Neural crest cell (in vitro differentiated cells): ENCODE measurements at regions not wholly inside any gene's neighbourhood (a gene's known extent, or its start where the extent isn't known, plus 50 kb on each side); places are given as distances from the start of the nearest gene placed in this dataset.
"Not testable (repeated sequence)": the region's sequence is repeated elsewhere in the genome, so short reads cannot be mapped to it uniquely, and the experiment has no call there.

Source experiments
- DNase-seq: peaks from one replicate; pipeline ENCODE4 v3.0.0; 2021; ENCODE audit warnings: low read depth, mixed read lengths, low spot score
- H3K27ac Mint-ChIP-seq: one replicate; pipeline ENCODE4 v1.8.0; 2021; ENCODE audit warnings: mild to moderate bottlenecking, mixed read lengths; ENCODE audit not compliant: unreplicated experiment
- H3K27me3 Mint-ChIP-seq: 2 replicates; pipeline ENCODE4 v1.8.0; 2021; ENCODE audit warnings: low read depth, mild to moderate bottlenecking, mixed read lengths
- H3K36me3 Mint-ChIP-seq: 2 replicates; pipeline ENCODE4 v1.8.0; 2021; ENCODE audit warnings: low read depth, mild to moderate bottlenecking, mixed read lengths
- H3K4me1 Mint-ChIP-seq: 2 replicates; pipeline ENCODE4 v1.8.0; 2021; ENCODE audit warnings: mixed read lengths
- H3K4me3 Mint-ChIP-seq: one replicate; pipeline ENCODE4 v1.8.0; 2021; ENCODE audit warnings: mild to moderate bottlenecking, mixed read lengths
- H3K9me3 Mint-ChIP-seq: 2 replicates; pipeline ENCODE4 v1.8.0; 2021; ENCODE audit warnings: mixed read lengths
- TF ChIP-seq, protein P1 (sequence below): fragments of 200-600 bp; sonication (generic); conservative IDR thresholded peaks from 2 replicates; pipeline ENCODE4 v1.5.0; 2021; ENCODE audit warnings: antibody characterized with exemption, mild to moderate bottlenecking

GRCh38 chr14:45650754-45651153 is 397.8 kb upstream of the MIS18BP1 start:
- Mint-ChIP-seq H3K9me3 (no peaks in the 10 kb centered on the region), H3K4me3 (no peak overlapping the region), H3K36me3 (no peaks in the 10 kb centered on the region), H3K4me1 (no peaks in the 10 kb centered on the region), H3K27me3 (no peaks in the 10 kb centered on the region), H3K27ac (no peak overlapping the region)
- no peak for DNase-seq
- TF ChIP-seq, protein P1, sequence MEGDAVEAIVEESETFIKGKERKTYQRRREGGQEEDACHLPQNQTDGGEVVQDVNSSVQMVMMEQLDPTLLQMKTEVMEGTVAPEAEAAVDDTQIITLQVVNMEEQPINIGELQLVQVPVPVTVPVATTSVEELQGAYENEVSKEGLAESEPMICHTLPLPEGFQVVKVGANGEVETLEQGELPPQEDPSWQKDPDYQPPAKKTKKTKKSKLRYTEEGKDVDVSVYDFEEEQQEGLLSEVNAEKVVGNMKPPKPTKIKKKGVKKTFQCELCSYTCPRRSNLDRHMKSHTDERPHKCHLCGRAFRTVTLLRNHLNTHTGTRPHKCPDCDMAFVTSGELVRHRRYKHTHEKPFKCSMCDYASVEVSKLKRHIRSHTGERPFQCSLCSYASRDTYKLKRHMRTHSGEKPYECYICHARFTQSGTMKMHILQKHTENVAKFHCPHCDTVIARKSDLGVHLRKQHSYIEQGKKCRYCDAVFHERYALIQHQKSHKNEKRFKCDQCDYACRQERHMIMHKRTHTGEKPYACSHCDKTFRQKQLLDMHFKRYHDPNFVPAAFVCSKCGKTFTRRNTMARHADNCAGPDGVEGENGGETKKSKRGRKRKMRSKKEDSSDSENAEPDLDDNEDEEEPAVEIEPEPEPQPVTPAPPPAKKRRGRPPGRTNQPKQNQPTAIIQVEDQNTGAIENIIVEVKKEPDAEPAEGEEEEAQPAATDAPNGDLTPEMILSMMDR: no peak

GRCh38 chr14:45649051-45649450 is 396.0 kb upstream of the MIS18BP1 start:
- no peak for DNase-seq
- Mint-ChIP-seq H3K36me3 (no peaks in the 10 kb centered on the region), H3K9me3 (no peaks in the 10 kb centered on the region), H3K27ac (no peak overlapping the region), H3K4me3 (no peak overlapping the region), H3K27me3 (no peaks in the 10 kb centered on the region), H3K4me1 (no peaks in the 10 kb centered on the region)
- TF ChIP-seq, protein P1: no peak

GRCh38 chr14:45641541-45641940 is 388.5 kb upstream of the MIS18BP1 start:
- no peaks in the 10 kb centered on the region for H3K27me3 Mint-ChIP-seq
- DNase-seq: no peak
- H3K9me3 Mint-ChIP-seq: peaks cover 15% of the 10 kb centered on the region
- no peak overlapping the region for H3K4me3 Mint-ChIP-seq
- TF ChIP-seq, protein P1: no peak
- H3K27ac Mint-ChIP-seq: no peak overlapping the region
- H3K4me1 Mint-ChIP-seq: peaks cover 13% of the 10 kb centered on the region
- H3K36me3 Mint-ChIP-seq: peaks cover 3% of the 10 kb centered on the region

- H3K27me3 Mint-ChIP-seq, DNase-seq, H3K4me3 Mint-ChIP-seq, H3K36me3 Mint-ChIP-seq, H3K27ac Mint-ChIP-seq, H3K4me1 Mint-ChIP-seq: not testable (repeated sequence)
- peaks cover 12% of the 10 kb centered on the region for H3K9me3 Mint-ChIP-seq
Observed at GRCh38 chr14:45634651-45635441, 381.8 kb upstream of the MIS18BP1 start.

GRCh38 chr14:45633220-45633984 is 380.4 kb upstream of the MIS18BP1 start:
- no peak overlapping the region for H3K27ac Mint-ChIP-seq

More at GRCh38 chr14:45633220-45633984, 380.4 kb upstream of the MIS18BP1 start:
- H3K4me3 Mint-ChIP-seq: no peak overlapping the region
- no peak for DNase-seq
- no peaks in the 10 kb centered on the region for H3K4me1 Mint-ChIP-seq
- TF ChIP-seq, protein P1: no peak
- H3K36me3 Mint-ChIP-seq: peaks cover 3% of the 10 kb centered on the region
- no peaks in the 10 kb centered on the region for H3K27me3 Mint-ChIP-seq
- H3K9me3 Mint-ChIP-seq: peaks cover 7% of the 10 kb centered on the region
